SK-N-MC (cell line): ENCODE measurements at regions not wholly inside any gene's neighbourhood (a gene's known extent, or its start where the extent isn't known, plus 50 kb on each side); places are given as distances from the start of the nearest gene placed in this dataset.

Experiments
- EZH2 ChIP-seq: fragments of 200-600 bp; sonication (generic); IDR thresholded peaks from one replicate; pipeline ENCODE4 v1.6.1; 2017; ENCODE audit warnings: antibody characterized with exemption
- FOXP2 ChIP-seq: optimal IDR thresholded peaks from 2 replicates; pipeline ENCODE3; 2011; ENCODE audit warnings: mild to moderate bottlenecking, moderate library complexity; ENCODE audit not compliant: insufficient read depth; ENCODE audit errors: extremely low read length, control extremely low read depth
- POLR2AphosphoS5 ChIP-seq: IDR thresholded peaks from 2 replicates; pipeline ENCODE4 v1.6.1; 2012; ENCODE audit warnings: mild to moderate bottlenecking, low read depth, low read length, borderline replicate concordance

DNA sequence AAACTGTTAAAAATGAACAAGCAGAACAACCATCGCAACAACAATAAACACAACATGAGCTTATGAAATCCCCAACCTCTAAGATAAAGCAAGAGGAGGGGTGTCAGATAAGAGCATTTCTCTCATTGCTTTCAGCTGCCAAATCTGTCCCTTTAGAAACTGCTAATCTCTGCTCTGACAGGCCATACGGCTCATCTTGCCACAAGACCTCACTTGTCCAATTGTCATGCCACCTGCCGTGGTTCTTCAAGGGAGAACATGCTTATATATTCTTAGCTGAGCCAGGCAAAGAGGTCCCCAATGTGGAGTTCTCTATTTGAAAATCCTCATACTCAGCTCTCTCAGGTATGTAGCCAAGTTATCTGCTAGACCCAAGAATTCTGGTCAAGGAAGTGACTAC is 405.0 kb upstream of the TNC start:
- TF ChIP-seq POLR2AphosphoS5 (no peak), EZH2 (no peak), FOXP2 (no peak)
